ENCODE measurements at regions not wholly inside any gene's neighbourhood (a gene's known extent, or its start where the extent isn't known, plus 50 kb on each side); places are given as distances from the start of the nearest gene placed in this dataset.

DNA sequence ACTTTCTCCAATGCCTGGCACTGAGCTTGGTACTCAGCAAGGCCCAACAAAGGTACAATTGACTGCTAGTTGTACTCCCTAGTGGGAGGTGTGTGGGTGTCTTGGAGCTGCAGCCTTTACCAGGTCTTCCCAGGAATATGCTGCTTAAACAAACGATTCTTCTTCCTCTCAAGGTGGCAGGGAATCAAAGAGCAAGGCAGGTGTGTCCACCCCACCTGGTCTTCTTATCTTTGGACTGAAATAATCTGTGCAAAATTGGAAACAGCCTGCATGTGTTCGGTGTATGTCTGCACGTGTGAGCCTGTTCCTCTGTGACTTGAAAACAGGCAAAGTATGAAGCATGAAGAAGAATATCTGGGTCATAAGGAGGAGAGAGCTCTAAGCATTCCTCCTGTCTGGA, 235.3 kb downstream of the PTTG2 start (continued):
- TF ChIP-seq, protein P1, sequence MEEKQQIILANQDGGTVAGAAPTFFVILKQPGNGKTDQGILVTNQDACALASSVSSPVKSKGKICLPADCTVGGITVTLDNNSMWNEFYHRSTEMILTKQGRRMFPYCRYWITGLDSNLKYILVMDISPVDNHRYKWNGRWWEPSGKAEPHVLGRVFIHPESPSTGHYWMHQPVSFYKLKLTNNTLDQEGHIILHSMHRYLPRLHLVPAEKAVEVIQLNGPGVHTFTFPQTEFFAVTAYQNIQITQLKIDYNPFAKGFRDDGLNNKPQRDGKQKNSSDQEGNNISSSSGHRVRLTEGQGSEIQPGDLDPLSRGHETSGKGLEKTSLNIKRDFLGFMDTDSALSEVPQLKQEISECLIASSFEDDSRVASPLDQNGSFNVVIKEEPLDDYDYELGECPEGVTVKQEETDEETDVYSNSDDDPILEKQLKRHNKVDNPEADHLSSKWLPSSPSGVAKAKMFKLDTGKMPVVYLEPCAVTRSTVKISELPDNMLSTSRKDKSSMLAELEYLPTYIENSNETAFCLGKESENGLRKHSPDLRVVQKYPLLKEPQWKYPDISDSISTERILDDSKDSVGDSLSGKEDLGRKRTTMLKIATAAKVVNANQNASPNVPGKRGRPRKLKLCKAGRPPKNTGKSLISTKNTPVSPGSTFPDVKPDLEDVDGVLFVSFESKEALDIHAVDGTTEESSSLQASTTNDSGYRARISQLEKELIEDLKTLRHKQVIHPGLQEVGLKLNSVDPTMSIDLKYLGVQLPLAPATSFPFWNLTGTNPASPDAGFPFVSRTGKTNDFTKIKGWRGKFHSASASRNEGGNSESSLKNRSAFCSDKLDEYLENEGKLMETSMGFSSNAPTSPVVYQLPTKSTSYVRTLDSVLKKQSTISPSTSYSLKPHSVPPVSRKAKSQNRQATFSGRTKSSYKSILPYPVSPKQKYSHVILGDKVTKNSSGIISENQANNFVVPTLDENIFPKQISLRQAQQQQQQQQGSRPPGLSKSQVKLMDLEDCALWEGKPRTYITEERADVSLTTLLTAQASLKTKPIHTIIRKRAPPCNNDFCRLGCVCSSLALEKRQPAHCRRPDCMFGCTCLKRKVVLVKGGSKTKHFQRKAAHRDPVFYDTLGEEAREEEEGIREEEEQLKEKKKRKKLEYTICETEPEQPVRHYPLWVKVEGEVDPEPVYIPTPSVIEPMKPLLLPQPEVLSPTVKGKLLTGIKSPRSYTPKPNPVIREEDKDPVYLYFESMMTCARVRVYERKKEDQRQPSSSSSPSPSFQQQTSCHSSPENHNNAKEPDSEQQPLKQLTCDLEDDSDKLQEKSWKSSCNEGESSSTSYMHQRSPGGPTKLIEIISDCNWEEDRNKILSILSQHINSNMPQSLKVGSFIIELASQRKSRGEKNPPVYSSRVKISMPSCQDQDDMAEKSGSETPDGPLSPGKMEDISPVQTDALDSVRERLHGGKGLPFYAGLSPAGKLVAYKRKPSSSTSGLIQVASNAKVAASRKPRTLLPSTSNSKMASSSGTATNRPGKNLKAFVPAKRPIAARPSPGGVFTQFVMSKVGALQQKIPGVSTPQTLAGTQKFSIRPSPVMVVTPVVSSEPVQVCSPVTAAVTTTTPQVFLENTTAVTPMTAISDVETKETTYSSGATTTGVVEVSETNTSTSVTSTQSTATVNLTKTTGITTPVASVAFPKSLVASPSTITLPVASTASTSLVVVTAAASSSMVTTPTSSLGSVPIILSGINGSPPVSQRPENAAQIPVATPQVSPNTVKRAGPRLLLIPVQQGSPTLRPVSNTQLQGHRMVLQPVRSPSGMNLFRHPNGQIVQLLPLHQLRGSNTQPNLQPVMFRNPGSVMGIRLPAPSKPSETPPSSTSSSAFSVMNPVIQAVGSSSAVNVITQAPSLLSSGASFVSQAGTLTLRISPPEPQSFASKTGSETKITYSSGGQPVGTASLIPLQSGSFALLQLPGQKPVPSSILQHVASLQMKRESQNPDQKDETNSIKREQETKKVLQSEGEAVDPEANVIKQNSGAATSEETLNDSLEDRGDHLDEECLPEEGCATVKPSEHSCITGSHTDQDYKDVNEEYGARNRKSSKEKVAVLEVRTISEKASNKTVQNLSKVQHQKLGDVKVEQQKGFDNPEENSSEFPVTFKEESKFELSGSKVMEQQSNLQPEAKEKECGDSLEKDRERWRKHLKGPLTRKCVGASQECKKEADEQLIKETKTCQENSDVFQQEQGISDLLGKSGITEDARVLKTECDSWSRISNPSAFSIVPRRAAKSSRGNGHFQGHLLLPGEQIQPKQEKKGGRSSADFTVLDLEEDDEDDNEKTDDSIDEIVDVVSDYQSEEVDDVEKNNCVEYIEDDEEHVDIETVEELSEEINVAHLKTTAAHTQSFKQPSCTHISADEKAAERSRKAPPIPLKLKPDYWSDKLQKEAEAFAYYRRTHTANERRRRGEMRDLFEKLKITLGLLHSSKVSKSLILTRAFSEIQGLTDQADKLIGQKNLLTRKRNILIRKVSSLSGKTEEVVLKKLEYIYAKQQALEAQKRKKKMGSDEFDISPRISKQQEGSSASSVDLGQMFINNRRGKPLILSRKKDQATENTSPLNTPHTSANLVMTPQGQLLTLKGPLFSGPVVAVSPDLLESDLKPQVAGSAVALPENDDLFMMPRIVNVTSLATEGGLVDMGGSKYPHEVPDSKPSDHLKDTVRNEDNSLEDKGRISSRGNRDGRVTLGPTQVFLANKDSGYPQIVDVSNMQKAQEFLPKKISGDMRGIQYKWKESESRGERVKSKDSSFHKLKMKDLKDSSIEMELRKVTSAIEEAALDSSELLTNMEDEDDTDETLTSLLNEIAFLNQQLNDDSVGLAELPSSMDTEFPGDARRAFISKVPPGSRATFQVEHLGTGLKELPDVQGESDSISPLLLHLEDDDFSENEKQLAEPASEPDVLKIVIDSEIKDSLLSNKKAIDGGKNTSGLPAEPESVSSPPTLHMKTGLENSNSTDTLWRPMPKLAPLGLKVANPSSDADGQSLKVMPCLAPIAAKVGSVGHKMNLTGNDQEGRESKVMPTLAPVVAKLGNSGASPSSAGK (IDR thresholded peaks at IDR 0.05) = no peak
- TF ChIP-seq, protein P2, sequence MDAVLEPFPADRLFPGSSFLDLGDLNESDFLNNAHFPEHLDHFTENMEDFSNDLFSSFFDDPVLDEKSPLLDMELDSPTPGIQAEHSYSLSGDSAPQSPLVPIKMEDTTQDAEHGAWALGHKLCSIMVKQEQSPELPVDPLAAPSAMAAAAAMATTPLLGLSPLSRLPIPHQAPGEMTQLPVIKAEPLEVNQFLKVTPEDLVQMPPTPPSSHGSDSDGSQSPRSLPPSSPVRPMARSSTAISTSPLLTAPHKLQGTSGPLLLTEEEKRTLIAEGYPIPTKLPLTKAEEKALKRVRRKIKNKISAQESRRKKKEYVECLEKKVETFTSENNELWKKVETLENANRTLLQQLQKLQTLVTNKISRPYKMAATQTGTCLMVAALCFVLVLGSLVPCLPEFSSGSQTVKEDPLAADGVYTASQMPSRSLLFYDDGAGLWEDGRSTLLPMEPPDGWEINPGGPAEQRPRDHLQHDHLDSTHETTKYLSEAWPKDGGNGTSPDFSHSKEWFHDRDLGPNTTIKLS (IDR thresholded peaks at IDR 0.05; ENCODE audit: borderline replicate concordance, low read depth) = no peak

Data from K562 (cell line).